GM18505 (cell line): ENCODE measurements at regions not wholly inside any gene's neighbourhood (a gene's known extent, or its start where the extent isn't known, plus 50 kb on each side); places are given as distances from the start of the nearest gene placed in this dataset.

ENCODE experiments used
- ATAC-seq: cut with Tn5 transposase; IDR thresholded peaks from one replicate; pipeline ENCODE4 v1.9.1; 2021; ENCODE audit not compliant: unreplicated experiment
- POLR2A ChIP-seq: IDR thresholded peaks from 4 replicates; pipeline ENCODE4 v1.6.1; 2011; ENCODE audit warnings: borderline replicate concordance; ENCODE audit not compliant: insufficient read depth, insufficient read length; ENCODE audit errors: extremely low read depth

GRCh38 chr3:162777118-162777517 is 1280.5 kb downstream of the OTOL1 start:
- ATAC-seq, result no peak
- TF ChIP-seq POLR2A, result no peak

DNA sequence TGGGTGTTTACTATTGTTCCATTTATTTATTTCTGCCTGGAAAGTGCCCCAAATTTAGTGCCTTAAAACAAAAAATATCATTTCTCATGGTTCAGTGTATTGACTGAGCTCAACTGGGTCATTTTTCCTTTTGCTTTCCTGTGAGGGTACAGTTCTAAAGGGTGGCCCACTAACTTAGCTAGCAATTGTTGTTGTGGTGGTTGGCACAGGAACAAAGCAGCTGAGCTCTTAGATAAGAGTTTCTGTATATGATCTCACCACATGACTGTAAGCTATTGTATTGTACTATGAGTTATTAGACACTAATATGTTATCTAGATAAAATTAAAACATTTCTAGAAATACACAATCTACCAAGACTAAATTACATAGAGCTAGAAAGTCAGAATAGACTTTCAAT is 1283.7 kb downstream of the OTOL1 start:
- no peak for ATAC-seq
- no peak for TF ChIP-seq POLR2A

DNA sequence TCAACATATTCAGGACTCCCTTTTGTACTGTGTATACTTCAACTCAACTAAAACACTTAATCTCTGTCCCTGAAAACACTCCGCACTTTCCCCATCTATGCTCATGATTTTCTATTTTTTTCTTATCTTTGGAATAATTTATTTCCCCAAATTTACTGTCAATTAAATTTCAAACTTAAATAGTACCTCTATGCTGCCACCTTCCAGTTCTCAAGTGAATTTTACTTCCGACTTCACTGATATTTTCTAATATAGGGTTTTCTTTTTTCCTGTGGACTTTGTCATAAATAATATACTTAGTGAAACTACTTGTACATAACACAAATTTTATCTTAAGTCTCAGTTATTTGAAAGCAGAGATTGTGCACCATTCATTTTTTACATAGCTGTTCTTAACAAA is 1303.3 kb downstream of the OTOL1 start:
- no peak for TF ChIP-seq POLR2A
- no peak for ATAC-seq

- ATAC-seq, result no peak
- TF ChIP-seq POLR2A, result no peak
Measured at GRCh38 chr3:162802228-162802965, 1305.8 kb downstream of the OTOL1 start.

GRCh38 chr3:162810776-162811175 is 1314.2 kb downstream of the OTOL1 start:
- ATAC-seq, result no peak
- TF ChIP-seq POLR2A, result no peak

DNA sequence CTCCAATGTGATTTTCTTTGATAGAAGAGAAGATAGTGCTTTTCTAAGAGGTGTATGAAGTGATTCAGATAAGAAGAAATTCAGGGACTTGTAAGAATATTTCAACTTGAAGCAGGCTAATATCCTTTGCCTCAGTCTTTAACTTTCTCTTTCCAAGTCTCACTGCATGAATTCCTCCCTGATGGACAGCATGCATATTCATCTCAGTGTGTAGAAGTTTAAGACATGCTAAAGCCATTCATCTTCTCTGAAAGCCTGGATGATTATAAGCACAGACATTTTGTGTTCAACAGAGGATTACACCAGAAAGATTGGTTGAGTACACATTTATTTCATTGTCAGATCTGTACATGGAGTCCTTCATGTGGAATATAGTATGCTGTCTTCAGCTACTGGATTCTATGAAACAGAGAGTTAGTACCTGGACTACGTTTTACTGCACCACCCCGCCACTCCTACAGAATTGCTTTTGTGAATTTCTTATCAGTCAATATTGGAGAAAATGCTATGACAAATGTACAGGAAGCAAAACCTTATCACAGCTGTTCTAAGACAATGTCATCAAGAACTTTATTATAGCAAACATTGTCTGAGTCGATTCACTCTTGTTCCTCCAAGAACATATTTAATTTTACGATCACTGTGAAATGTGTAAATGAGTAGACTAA is 1346.1 kb downstream of the OTOL1 start:
- ATAC-seq, result no peak
- TF ChIP-seq POLR2A, result no peak

DNA sequence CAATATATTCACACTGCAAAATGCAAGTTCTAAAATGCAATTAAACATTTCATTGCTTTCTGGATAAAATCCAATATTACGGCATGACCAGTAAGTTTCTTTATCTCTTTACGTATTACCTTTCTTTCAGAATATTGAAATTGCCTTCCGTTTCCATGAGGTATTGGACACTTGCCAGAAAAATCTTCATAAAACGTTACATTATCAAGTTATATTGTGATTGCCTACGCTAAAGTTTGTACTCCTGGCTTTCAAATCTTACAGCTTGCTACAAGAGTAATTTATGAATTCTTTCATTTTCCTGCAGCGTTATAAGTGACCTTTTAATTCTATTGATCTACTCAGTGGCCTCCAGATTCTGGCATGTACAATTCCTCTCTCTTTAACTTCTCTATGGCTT is 1349.3 kb downstream of the OTOL1 start:
- no peak for ATAC-seq
- TF ChIP-seq POLR2A, result no peak

DNA sequence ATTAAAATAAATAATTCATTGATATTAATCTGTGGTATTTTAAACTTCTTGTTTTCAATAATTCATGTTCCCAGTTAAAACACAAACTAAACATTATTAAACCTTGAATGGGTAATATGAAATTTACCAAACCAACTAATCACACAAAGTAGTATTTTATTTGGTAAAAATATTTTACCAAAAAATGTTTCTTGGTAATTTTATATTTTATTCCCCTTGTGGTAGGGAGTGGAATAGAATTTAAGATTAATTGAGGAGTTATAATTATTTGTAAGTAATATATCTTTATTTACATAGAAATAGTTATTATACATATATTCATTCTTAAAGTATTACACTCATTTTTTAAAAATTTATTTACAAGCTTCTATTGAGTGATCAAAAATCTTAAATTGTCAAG is 1350.9 kb downstream of the OTOL1 start:
- TF ChIP-seq POLR2A, result no peak

DNA sequence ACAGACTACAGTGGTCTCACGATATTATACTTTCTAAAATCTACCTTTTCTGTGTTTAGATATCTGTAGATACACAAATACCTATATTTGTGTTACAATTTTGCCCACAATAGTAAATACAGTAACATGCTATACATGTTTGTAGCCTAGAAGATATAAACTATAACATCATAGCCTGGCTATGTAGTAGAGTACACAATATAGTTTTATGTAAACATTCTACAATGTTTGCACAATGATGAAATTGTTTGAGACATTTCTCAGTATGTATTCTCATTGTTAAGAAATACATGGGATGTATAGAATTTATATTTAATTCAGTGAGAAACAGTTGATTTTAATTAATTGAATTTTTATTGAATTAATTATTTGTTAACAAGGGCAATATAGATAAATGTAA is 1367.0 kb downstream of the OTOL1 start:
- no peak for TF ChIP-seq POLR2A
- no peak for ATAC-seq

More for the DNA sequence above, 1350.9 kb downstream of the OTOL1 start:
- ATAC-seq, result no peak

DNA sequence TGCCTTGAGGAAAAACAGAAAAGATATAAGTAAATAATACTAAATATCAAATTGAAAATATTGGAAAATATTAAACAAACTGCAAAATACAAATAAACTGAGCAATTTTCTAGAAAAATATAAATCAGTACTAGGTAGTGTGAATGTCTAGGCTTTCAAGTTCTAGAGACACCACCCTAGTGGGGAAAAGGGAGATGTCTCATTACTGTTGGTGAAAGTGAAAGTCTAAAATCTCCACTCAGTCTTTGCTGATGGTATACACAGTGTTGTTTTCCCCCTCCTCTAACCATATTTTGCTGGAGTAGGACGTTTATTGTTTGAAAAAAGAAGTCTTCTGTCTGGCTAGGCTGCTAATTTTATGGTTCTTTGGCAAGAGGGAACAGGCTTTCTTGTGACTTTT is 1368.9 kb downstream of the OTOL1 start:
- TF ChIP-seq POLR2A, result no peak
- no peak for ATAC-seq

GRCh38 chr3:162879021-162879562 is 1382.5 kb downstream of the OTOL1 start:
- no peak for TF ChIP-seq POLR2A
- no peak for ATAC-seq

DNA sequence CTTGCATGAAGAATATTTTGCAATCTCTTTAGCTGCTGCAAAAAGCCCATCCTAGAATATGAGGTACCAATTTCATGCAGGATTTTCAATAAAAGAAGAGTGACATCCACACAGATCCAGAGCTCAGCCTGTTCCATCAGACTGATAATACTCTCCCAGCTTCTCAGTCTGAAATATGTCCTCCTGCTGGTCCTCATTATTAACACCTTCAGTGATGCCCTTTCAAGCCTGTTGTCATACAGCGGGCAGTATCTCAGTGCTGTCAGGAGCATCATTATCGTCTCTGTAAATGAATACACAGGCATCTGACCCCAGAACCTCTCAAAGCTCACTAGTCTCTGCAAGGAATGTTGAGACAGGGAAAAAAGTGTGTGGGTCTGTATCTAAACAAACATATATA is 1387.8 kb downstream of the OTOL1 start:
- TF ChIP-seq POLR2A, result no peak
- no peak for ATAC-seq

- ATAC-seq, result no peak
- TF ChIP-seq POLR2A, result no peak
Measured at GRCh38 chr3:162892921-162893793, 1396.5 kb downstream of the OTOL1 start.
